ENCODE measurements at regions not wholly inside any gene's neighbourhood (a gene's known extent, or its start where the extent isn't known, plus 50 kb on each side); places are given as distances from the start of the nearest gene placed in this dataset.
"Not testable (repeated sequence)": the region's sequence is repeated elsewhere in the genome, so short reads cannot be mapped to it uniquely, and the experiment has no call there.

DNA sequence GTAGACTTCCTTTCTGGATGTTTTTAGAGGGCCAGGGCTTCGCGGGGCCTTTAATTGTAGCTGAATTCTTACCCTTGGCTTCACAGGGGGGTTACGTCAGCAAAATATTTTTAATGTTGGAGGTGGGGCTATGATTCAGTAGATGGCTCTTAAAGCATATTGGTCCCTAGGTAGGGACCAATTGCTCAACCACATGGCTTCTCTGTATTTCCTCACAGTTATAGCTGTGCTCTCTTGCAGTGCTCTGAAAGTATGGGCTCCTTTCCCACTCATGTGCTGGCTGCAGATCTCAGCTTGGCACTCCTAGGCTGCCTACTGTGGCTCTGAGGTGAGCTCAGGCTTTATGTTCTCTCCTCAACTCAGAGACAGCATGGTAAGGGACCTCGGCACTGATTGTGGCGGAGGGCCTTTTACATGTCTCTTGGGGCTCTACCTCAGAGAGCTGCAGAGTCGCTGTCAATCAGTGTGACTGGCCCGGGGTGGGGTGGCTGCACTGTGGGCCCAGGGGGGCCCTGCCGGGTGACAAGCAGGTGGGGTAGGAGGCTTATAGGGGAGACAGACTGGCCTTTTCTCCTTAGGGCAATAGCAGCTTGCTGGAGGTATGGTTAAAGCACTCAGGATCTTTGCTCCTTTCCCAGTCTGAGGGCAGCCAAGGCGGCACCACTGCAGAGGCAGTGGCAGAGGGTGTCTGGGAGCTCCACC lies 318.0 kb downstream of the DOK5 start:
- Histone ChIP-seq H3K27ac (no peak overlapping the region), H3K4me1 (ENCODE audit: insufficient read depth) (no peaks in the 10 kb centered on the region), H3K36me3 (no peaks in the 10 kb centered on the region), H3K27me3 (no peaks in the 10 kb centered on the region), H3K4me3 (no peak overlapping the region), H3K9me3 (no peaks in the 10 kb centered on the region)
- DNase-seq: no peak
- no peak for TF ChIP-seq CTCF (IDR thresholded peaks at IDR 0.05)
- TF ChIP-seq POLR2A (IDR thresholded peaks at IDR 0.05): no peak
- no peak for TF ChIP-seq EP300 (IDR thresholded peaks at IDR 0.05)
- 77 to 84% (median 81%) methylated on average over 5 to 9 of the region's 9 CpGs for WGBS, 3 donors
- intact Hi-C loops (cut with DNase I): no loop called here

GRCh38 chr20:54792688-54793087 lies 317.3 kb downstream of the DOK5 start:
- Histone ChIP-seq H3K4me3 (no peak overlapping the region), H3K27ac (no peak overlapping the region), H3K9me3 (no peaks in the 10 kb centered on the region), H3K36me3 (no peaks in the 10 kb centered on the region), H3K4me1 (ENCODE audit: insufficient read depth) (no peaks in the 10 kb centered on the region), H3K27me3 (no peaks in the 10 kb centered on the region)
- no peak for DNase-seq
- intact Hi-C loops (cut with DNase I): no loop called here
- 54 to 75% (median 74%) methylated on average over 2 of the region's 2 CpGs for WGBS, 3 donors
- no peak for TF ChIP-seq POLR2A (IDR thresholded peaks at IDR 0.05)
- no peak for TF ChIP-seq EP300 (IDR thresholded peaks at IDR 0.05)
- TF ChIP-seq CTCF (IDR thresholded peaks at IDR 0.05): no peak

GRCh38 chr20:54788260-54788659 lies 312.9 kb downstream of the DOK5 start:
- H3K4me1 ChIP-seq (ENCODE audit: insufficient read depth); H3K9me3 ChIP-seq; H3K36me3 ChIP-seq; H3K27me3 ChIP-seq; intact Hi-C loops (cut with DNase I); H3K27ac ChIP-seq; H3K4me3 ChIP-seq; DNase-seq: not testable (repeated sequence)
- WGBS, 3 donors: 96 to 99% (median 96%) methylated on average over 4 of the region's 4 CpGs

DNA sequence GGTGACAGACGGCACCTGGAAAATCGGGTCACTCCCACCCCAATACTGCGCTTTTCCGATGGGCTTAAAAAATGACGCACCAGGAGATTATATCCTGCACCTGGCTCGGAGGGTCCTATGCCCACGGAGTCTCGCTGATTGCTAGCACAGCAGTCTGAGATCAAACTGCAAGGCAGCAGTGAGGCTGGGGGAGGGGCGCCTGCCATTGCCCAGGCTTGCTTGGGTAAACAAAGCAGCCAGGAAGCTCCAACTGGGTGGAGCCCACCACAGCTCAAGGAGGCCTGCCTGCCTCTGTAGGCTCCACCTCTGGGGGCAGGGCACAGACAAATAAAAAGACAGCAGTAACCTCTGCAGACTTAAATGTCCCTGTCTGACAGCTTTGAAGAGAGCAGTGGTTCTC lies 307.4 kb downstream of the DOK5 start:
- 76 to 94% (median 90%) methylated on average over 9 of the region's 9 CpGs for WGBS, 3 donors
- DNase-seq; H3K9me3 ChIP-seq; H3K4me1 ChIP-seq (ENCODE audit: insufficient read depth); H3K36me3 ChIP-seq; intact Hi-C loops (cut with DNase I); H3K27ac ChIP-seq; H3K27me3 ChIP-seq; H3K4me3 ChIP-seq: not testable (repeated sequence)

DNA sequence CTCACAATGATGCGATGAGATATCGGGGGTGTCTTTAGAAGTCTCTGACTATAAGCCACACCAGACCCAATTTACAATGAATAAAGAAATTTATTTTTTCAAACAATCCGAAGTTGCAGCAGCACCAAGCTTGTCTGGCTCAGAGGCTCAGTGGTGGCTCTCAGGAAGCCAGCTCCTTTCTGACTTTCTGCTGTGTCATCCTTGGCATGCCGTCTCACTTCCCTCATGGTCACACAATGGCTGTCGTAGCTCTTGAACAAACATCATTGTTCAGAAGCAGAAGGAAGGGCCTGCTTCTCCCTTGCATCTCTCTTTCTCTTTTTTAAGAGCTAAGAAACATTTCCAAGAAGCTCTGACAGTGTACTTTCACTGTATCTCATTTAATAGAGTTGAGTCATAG lies 299.0 kb downstream of the DOK5 start:
- WGBS, 3 donors: 85 to 92% (median 89%) methylated on average over 5 of the region's 5 CpGs
- Histone ChIP-seq H3K4me3 (no peak overlapping the region), H3K27ac (no peak overlapping the region), H3K4me1 (ENCODE audit: insufficient read depth) (no peaks in the 10 kb centered on the region), H3K27me3 (no peaks in the 10 kb centered on the region), H3K9me3 (no peaks in the 10 kb centered on the region), H3K36me3 (no peaks in the 10 kb centered on the region)
- intact Hi-C loops (cut with DNase I): no loop called here
- TF ChIP-seq POLR2A (IDR thresholded peaks at IDR 0.05) (no peak), EP300 (IDR thresholded peaks at IDR 0.05) (no peak), CTCF (IDR thresholded peaks at IDR 0.05) (no peak)
- no peak for DNase-seq
